SK-N-SH (cell line): ENCODE measurements at regions not wholly inside any gene's neighbourhood (a gene's known extent, or its start where the extent isn't known, plus 50 kb on each side); places are given as distances from the start of the nearest gene placed in this dataset.

Experiments used
- CTCF ChIA-PET: fragments of 300-600, 350-600 bp; formaldehyde crosslinking; extraction: SDS; loops from one replicate; lab custom pipeline; 2021; lab: Yijun Ruan, JAX
- POLR2A ChIA-PET: fragments of 350-600 bp; sonication (Branson Sonifier 250); formaldehyde crosslinking; extraction: SDS; loops from one replicate; lab custom pipeline; 2020; ENCODE audit warnings: antibody characterized with exemption, inconsistent platforms; lab: Yijun Ruan, JAX
- DNase-seq: peaks from one replicate; pipeline ENCODE4 v3.0.0; 2012
- H2AFZ ChIP-seq: fragments of 200-600 bp; sonication (generic); 2 replicates; pipeline ENCODE4 v1.8.1; 2016; ENCODE audit warnings: antibody characterized with exemption, mild to moderate bottlenecking, low read depth
- H3F3A ChIP-seq: fragments of 200-600 bp; sonication (generic); replicated peaks from 2 replicates; pipeline ENCODE3; 2016; ENCODE audit warnings: antibody characterized with exemption, mild to moderate bottlenecking; ENCODE audit not compliant: insufficient read depth
- H3K27ac ChIP-seq, 2 experiments: fragments of 200-500 bp in 1 of 2; fragments of 200-600 bp in 1 of 2; sonication (Bioruptor generic) in 1 of 2; sonication (generic), shearing (Covaris generic) in 1 of 2; 2 replicates each; pipeline versions ENCODE4 v1.5.1 to v1.6.1; 2014 to 2016; ENCODE audit warnings: low read depth in 2 of 2, inconsistent platforms in 1 of 2, low read length in 1 of 2, mild to moderate bottlenecking in 1 of 2, mixed read lengths in 1 of 2
- H3K27me3 ChIP-seq: fragments of 200-600 bp; sonication (generic), shearing (Covaris generic); 2 replicates; pipeline ENCODE4 v1.6.1; 2016; ENCODE audit warnings: mixed run types; ENCODE audit not compliant: insufficient read depth
- H3K36me3 ChIP-seq, 2 experiments: fragments of 200-500 bp in 1 of 2; fragments of 200-600 bp in 1 of 2; sonication (Bioruptor generic) in 1 of 2; sonication (generic) in 1 of 2; replicated peaks in 1 of 2; 2 replicates each; pipeline versions ENCODE3 to v1.5.1; 2014 to 2016; ENCODE audit warnings: low read length in 1 of 2, mild to moderate bottlenecking in 1 of 2; ENCODE audit not compliant: insufficient read depth in 2 of 2, control insufficient read depth in 1 of 2
- H3K4me1 ChIP-seq, 2 experiments: fragments of 200-500 bp in 1 of 2; fragments of 200-600 bp in 1 of 2; sonication (Bioruptor generic) in 1 of 2; sonication (generic), shearing (Covaris generic) in 1 of 2; 2 replicates each; pipeline versions ENCODE4 v1.5.1 to v1.6.1; 2014 to 2016; ENCODE audit warnings: low read depth in 1 of 2, low read length in 1 of 2, mixed run types in 1 of 2; ENCODE audit not compliant: insufficient read depth in 2 of 2, control insufficient read depth in 1 of 2
- H3K4me2 ChIP-seq: fragments of 200-600 bp; sonication (generic), shearing (Covaris generic); 2 replicates; pipeline ENCODE4 v1.6.1; 2017; ENCODE audit warnings: mixed run types
- H3K4me3 ChIP-seq, 2 experiments: fragments of 200-500 bp in 1 of 2; fragments of 200-600 bp in 1 of 2; sonication (Bioruptor generic) in 1 of 2; sonication (generic), shearing (Covaris generic) in 1 of 2; 2 replicates each; pipeline versions ENCODE4 v1.5.1 to v1.8.1; 2014 to 2016; ENCODE audit warnings: low read depth in 2 of 2, inconsistent platforms in 1 of 2, low read length in 1 of 2, mild to moderate bottlenecking in 1 of 2, mixed read lengths in 1 of 2, moderate library complexity in 1 of 2
- H3K79me2 ChIP-seq: fragments of 200-600 bp; sonication (generic); 2 replicates; pipeline ENCODE4 v1.8.1; 2017; ENCODE audit warnings: mild to moderate bottlenecking; ENCODE audit not compliant: insufficient read depth
- H3K9ac ChIP-seq: fragments of 200-600 bp; sonication (generic); 2 replicates; pipeline ENCODE4 v1.6.1; 2017; ENCODE audit warnings: mixed run types
- H3K9me2 ChIP-seq: fragments of 200-600 bp; sonication (generic); 2 replicates; pipeline ENCODE4 v1.6.1; 2017; ENCODE audit warnings: mixed run types
- H3K9me3 ChIP-seq: fragments of 200-600 bp; sonication (generic); 2 replicates; pipeline ENCODE4 v1.6.1; 2017; ENCODE audit warnings: mixed run types, mild to moderate bottlenecking, moderate library complexity
- H4K20me1 ChIP-seq: fragments of 200-600 bp; sonication (generic); 2 replicates; pipeline ENCODE4 v1.6.1; 2017; ENCODE audit warnings: mild to moderate bottlenecking, mixed run types; ENCODE audit not compliant: insufficient read depth
- ELF1 ChIP-seq: IDR thresholded peaks from 2 replicates; pipeline ENCODE4 v1.4.0; 2012
- EP300 ChIP-seq, 2 experiments: IDR thresholded peaks; 2 replicates each; pipeline versions ENCODE4 v1.4.0 to v1.6.1; 2012; ENCODE audit warnings: borderline replicate concordance in 1 of 2, low read depth in 1 of 2, low read length in 1 of 2
- FOXJ3 ChIP-seq: sonication (generic); formaldehyde crosslinking; IDR thresholded peaks from 2 replicates; pipeline ENCODE4 v1.5.1; 2020; ENCODE audit warnings: mild to moderate bottlenecking, missing genetic modification reagents
- GABPA ChIP-seq: IDR thresholded peaks from 2 replicates; pipeline ENCODE4 v1.4.0; 2012; ENCODE audit warnings: low read depth, mild to moderate bottlenecking
- GATA2 ChIP-seq: sonication (generic); formaldehyde crosslinking; IDR thresholded peaks from 2 replicates; pipeline ENCODE4 v1.5.0; 2020; ENCODE audit warnings: mild to moderate bottlenecking, missing genetic modification reagents
- JUND ChIP-seq: IDR thresholded peaks from 2 replicates; pipeline ENCODE4 v1.4.0; 2012
- MAX ChIP-seq: IDR thresholded peaks from 2 replicates; pipeline ENCODE4 v1.4.0; 2012; ENCODE audit warnings: low read depth
- MEF2A ChIP-seq: IDR thresholded peaks from 2 replicates; pipeline ENCODE4 v1.4.0; 2012; ENCODE audit warnings: low read depth, borderline replicate concordance
- NFIC ChIP-seq: IDR thresholded peaks from 2 replicates; pipeline ENCODE4 v1.4.0; 2012; ENCODE audit warnings: borderline replicate concordance
- NRF1 ChIP-seq: IDR thresholded peaks from 2 replicates; pipeline ENCODE4 v1.6.1; 2012; ENCODE audit warnings: low read depth, mild to moderate bottlenecking, low read length
- PBX3 ChIP-seq: IDR thresholded peaks from 2 replicates; pipeline ENCODE4; 2012
- POLR2AphosphoS5 ChIP-seq: IDR thresholded peaks from 2 replicates; pipeline ENCODE4 v1.6.1; 2012; ENCODE audit warnings: low read depth, low read length
- RCOR1 ChIP-seq: fragments of 150-350 bp; IDR thresholded peaks from 2 replicates; pipeline ENCODE4 v1.6.1; 2017; ENCODE audit warnings: antibody characterized with exemption, low read length
- RFX5 ChIP-seq: IDR thresholded peaks from 2 replicates; pipeline ENCODE4 v1.6.1; 2012; ENCODE audit warnings: mild to moderate bottlenecking, improper control_type of control experiment, low read length
- RXRA ChIP-seq: IDR thresholded peaks from 2 replicates; pipeline ENCODE4 v1.4.0; 2012; ENCODE audit warnings: low read depth, mild to moderate bottlenecking, borderline replicate concordance
- TCF12 ChIP-seq: IDR thresholded peaks from 2 replicates; pipeline ENCODE4 v1.4.0; 2012
- USF2 ChIP-seq: fragments of 150-350 bp; IDR thresholded peaks from 2 replicates; pipeline ENCODE4 v1.6.1; 2017; ENCODE audit warnings: antibody characterized with exemption, low read length, low read depth, borderline replicate concordance
- YY1 ChIP-seq: IDR thresholded peaks from 2 replicates; pipeline ENCODE4 v1.4.0; 2012; ENCODE audit warnings: low read depth, mild to moderate bottlenecking
- ZBTB33 ChIP-seq: IDR thresholded peaks from 2 replicates; pipeline ENCODE4 v1.4.0; 2012; ENCODE audit warnings: low read depth, borderline replicate concordance
- WGBS: methylation state at CpG from one replicate; pipeline ENCODE4 v1.1.6; 2017; ENCODE audit warnings: low lambda C conversion rate; 5-methylcytosine and 5-hydroxymethylcytosine counted together
- TF ChIP-seq, protein P1 (sequence below): fragments of 200-600 bp; sonication (generic); IDR thresholded peaks from 2 replicates; pipeline ENCODE4 v1.6.1; 2017; ENCODE audit warnings: antibody characterized with exemption, mild to moderate bottlenecking, moderate library complexity
- TF ChIP-seq, protein P2 (sequence below): fragments of 150-350 bp; IDR thresholded peaks from 2 replicates; pipeline ENCODE4 v1.6.1; 2016; ENCODE audit warnings: mild to moderate bottlenecking, low read depth, low read length

DNA sequence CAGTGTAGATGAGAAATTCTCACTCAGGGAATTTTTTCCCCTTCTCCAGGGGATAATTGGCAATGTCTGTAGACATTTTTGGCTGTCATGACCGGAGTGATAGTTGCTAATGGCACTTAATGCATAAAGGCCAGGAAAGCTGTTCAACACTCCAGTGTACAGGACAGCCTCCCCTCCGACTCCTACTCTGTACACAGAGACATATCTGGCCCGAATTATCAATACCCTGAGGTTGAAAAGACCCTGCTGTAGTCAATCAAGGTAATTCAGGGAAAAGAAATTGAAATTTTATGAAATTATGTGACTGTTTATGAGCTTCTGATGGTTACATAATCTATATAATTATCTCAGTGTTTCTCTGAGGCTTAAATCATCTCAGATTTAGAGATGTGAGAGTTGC is 720.7 kb downstream of the OLFM4 start:
- Histone ChIP-seq H3K4me1 (no peaks in the 10 kb centered on the region; a peak in 2 of 4 replicates), H3K36me3 (no peaks in the 10 kb centered on the region), H3K9ac (no peak overlapping the region), H3K79me2 (no peaks in the 10 kb centered on the region), H3K4me3 (no peak overlapping the region), H2AFZ (no peak overlapping the region), H3F3A (no peaks in the 10 kb centered on the region), H3K9me2 (no peaks in the 10 kb centered on the region), H3K9me3 (no peaks in the 10 kb centered on the region), H3K27ac (peak overlapping the region in 1 of 2 experiments; percentile 58; a peak in 1 of 4 replicates), H3K4me2 (no peak overlapping the region), H4K20me1 (no peaks in the 10 kb centered on the region), H3K27me3 (no peaks in the 10 kb centered on the region)
- peak; percentile 41 for DNase-seq
- CTCF ChIA-PET: interaction anchor here (0.9 to 1.6 kb wide), 2 partner anchors 33 to 499 kb away, joined by 3 to 6 read pairs; no protein-coding TSS in a partner anchor
- TF ChIP-seq USF2 (no peak), EP300 (IDR thresholded peaks at IDR 0.05; ENCODE audit: borderline replicate concordance in 1 of 2, low read depth in 1 of 2, low read length in 1 of 2) (peak in 1 of 2 experiments; percentile 75; a peak in 2 of 4 replicates), RCOR1 (peak; percentile 23; the same call in 1 of the 2 replicates), GATA2 (CRISPR knock-in tag) (peak; percentile 78), NRF1 (no peak), GABPA (no peak), RXRA (no peak), FOXJ3 (no peak), JUND (no peak), POLR2AphosphoS5 (no peak), PBX3 (no peak), NFIC (no peak)
- TF ChIP-seq, protein P1, sequence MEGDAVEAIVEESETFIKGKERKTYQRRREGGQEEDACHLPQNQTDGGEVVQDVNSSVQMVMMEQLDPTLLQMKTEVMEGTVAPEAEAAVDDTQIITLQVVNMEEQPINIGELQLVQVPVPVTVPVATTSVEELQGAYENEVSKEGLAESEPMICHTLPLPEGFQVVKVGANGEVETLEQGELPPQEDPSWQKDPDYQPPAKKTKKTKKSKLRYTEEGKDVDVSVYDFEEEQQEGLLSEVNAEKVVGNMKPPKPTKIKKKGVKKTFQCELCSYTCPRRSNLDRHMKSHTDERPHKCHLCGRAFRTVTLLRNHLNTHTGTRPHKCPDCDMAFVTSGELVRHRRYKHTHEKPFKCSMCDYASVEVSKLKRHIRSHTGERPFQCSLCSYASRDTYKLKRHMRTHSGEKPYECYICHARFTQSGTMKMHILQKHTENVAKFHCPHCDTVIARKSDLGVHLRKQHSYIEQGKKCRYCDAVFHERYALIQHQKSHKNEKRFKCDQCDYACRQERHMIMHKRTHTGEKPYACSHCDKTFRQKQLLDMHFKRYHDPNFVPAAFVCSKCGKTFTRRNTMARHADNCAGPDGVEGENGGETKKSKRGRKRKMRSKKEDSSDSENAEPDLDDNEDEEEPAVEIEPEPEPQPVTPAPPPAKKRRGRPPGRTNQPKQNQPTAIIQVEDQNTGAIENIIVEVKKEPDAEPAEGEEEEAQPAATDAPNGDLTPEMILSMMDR: no peak
- WGBS: 0% methylated on average over 3 of the region's 3 CpGs
- POLR2A ChIA-PET: no interaction called here

DNA sequence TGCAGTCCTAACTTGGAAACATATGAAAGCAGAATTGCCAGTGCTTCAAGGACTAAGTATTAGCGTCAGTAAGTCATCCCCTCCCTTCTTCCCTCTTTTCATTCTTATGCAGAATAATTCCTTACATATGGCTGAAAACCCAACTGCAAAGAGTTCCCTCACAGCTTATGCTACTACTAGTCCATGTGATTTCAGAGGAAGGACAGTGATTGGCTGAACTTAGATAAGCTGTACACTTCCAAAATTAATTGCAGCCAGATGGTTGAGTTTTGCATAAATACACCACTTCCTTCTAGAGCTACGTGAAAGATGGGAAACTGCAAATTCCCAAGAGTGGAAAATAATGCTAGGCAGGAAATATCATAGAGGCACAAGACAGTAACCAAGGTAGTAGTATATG is 730.4 kb downstream of the OLFM4 start:
- no peak overlapping the region for H2AFZ ChIP-seq
- no peaks in the 10 kb centered on the region for H4K20me1 ChIP-seq
- no peak overlapping the region for H3K9ac ChIP-seq
- H3K36me3 ChIP-seq: no peaks in the 10 kb centered on the region
- no peaks in the 10 kb centered on the region for H3K4me1 ChIP-seq
- H3K79me2 ChIP-seq: no peaks in the 10 kb centered on the region
- CTCF ChIA-PET: interaction anchor here (0.7 kb wide), 1 partner anchor 509 kb away, joined by 3 read pairs; no protein-coding TSS in a partner anchor
- TF ChIP-seq MEF2A (no peak), FOXJ3 (no peak), MAX (no peak), RFX5 (no peak), RXRA (no peak), ZBTB33 (no peak), TCF12 (no peak), YY1 (no peak), GABPA (no peak), ELF1 (no peak)
- TF ChIP-seq, protein P2, sequence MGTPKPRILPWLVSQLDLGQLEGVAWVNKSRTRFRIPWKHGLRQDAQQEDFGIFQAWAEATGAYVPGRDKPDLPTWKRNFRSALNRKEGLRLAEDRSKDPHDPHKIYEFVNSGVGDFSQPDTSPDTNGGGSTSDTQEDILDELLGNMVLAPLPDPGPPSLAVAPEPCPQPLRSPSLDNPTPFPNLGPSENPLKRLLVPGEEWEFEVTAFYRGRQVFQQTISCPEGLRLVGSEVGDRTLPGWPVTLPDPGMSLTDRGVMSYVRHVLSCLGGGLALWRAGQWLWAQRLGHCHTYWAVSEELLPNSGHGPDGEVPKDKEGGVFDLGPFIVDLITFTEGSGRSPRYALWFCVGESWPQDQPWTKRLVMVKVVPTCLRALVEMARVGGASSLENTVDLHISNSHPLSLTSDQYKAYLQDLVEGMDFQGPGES: no peak
- H3K4me2 ChIP-seq: no peak overlapping the region
- H3F3A ChIP-seq: no peaks in the 10 kb centered on the region
- H3K9me3 ChIP-seq: no peaks in the 10 kb centered on the region; the same call in 1 of the 2 replicates
- no peaks in the 10 kb centered on the region for H3K27me3 ChIP-seq
- H3K27ac ChIP-seq: no peak overlapping the region
- POLR2A ChIA-PET: no interaction called here
- DNase-seq: peak; percentile 10
- no peak overlapping the region for H3K4me3 ChIP-seq
- H3K9me2 ChIP-seq: no peaks in the 10 kb centered on the region
- WGBS: 29% methylated on average over 2 of the region's 2 CpGs
